Left ventricle myocardium inferior (tissue), 1 donor: ENCODE measurements at regions not wholly inside any gene's neighbourhood (a gene's known extent, or its start where the extent isn't known, plus 50 kb on each side); places are given as distances from the start of the nearest gene placed in this dataset.
A peak's percentile ranks its signal among the peaks of the same experiment; 100 is the strongest.
"Not testable (repeated sequence)": the region's sequence is repeated elsewhere in the genome, so short reads cannot be mapped to it uniquely, and the experiment has no call there.

Source experiments
- DNase-seq: peaks from one replicate; pipeline ENCODE4 v3.0.0-alpha.2; 2020
- H3K27ac ChIP-seq: fragments of 200-600 bp; replicated peaks from 2 replicates; pipeline ENCODE4 v1.8.0; 2021
- H3K27me3 ChIP-seq: fragments of 200-600 bp; 2 replicates; pipeline ENCODE4 v1.8.0; 2021; ENCODE audit warnings: low read depth
- H3K36me3 ChIP-seq: fragments of 200-600 bp; 2 replicates; pipeline ENCODE4 v1.8.0; 2021
- H3K4me1 ChIP-seq: fragments of 200-600 bp; 2 replicates; pipeline ENCODE4 v1.8.0; 2021
- H3K4me3 ChIP-seq: fragments of 200-600 bp; 2 replicates; pipeline ENCODE4 v1.8.0; 2021; ENCODE audit warnings: mild to moderate bottlenecking, moderate library complexity
- H3K9me3 ChIP-seq: fragments of 200-600 bp; replicated peaks from 2 replicates; pipeline ENCODE4 v1.8.0; 2021
- CTCF ChIP-seq: fragments of 200-600 bp; IDR thresholded peaks from 2 replicates; pipeline ENCODE4 v1.8.0; 2021; ENCODE audit warnings: antibody characterized with exemption, mild to moderate bottlenecking, borderline replicate concordance
- intact Hi-C: fragments of 100-400 bp; cut with micrococcal nuclease; formaldehyde crosslinking; loops from one replicate; pipeline ENCODE4 v1.11.0; 2022
- donor health status: DM: no; HTN: yes; CAD: no; lungs with severe emphysema.

GRCh38 chr6:85865420-85866369 lies 223.0 kb upstream of the SYNCRIP start:
- intact Hi-C loops: no loop called here
- no peak for DNase-seq
- no peaks in the 10 kb centered on the region for H3K36me3 ChIP-seq
- no peaks in the 10 kb centered on the region for H3K27me3 ChIP-seq
- no peaks in the 10 kb centered on the region for H3K9me3 ChIP-seq
- H3K4me1 ChIP-seq: peaks cover 39% of the 10 kb centered on the region
- H3K27ac ChIP-seq: peak overlapping the region; percentile 34
- H3K4me3 ChIP-seq: peak overlapping the region; percentile 58
- TF ChIP-seq CTCF: no peak

DNA sequence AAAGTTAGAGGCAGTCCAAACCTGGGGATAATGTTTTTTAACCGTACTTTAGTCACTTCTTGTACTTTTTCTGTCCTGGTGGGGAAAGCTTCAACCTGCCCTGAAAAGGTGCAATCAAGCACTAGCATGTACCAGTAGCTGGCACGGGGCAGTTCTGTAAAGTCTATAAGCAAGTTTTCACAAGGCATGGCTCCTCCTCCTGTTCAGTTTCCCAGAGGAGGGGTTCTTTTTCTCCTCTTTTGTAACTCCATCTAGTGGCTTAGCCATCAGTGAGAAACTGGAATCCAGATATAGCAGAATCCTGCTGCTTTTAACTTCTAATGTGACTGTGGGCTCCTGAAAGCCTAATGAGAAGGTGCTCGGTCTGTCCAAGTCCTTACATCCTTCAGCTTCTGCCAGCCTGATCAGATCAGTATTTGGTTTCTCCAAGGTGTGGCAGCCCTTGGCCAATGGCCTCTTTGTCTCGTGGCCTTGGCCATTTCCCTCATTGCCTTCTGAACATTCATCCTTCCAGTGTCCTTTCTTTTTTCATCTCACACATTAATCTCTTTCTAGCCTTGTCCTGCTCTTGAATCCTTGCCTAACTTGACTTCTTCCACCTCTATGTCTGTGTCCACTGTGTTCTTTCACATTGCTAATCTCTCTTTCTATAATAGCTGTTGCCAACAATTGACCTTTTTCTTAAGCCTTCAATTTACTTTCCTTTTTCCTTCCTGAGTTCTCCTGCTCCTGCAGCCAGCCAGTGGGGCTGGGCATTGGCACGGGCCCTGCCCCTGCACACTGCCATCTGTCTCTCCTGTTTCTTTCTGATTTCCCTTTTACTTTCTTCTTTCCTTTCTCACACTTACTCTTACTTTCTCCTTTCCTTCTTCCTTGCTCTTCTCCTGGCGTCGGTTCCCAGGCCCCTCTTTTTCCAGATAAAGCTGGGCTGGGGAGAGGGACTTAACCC lies 222.0 kb upstream of the SYNCRIP start:
- DNase-seq: no peak
- H3K27ac ChIP-seq: peak overlapping the region; percentile 34
- no peak for TF ChIP-seq CTCF
- peak overlapping the region; percentile 58 for H3K4me3 ChIP-seq
- no peaks in the 10 kb centered on the region for H3K27me3 ChIP-seq
- H3K36me3 ChIP-seq: no peaks in the 10 kb centered on the region
- H3K4me1 ChIP-seq: peaks cover 39% of the 10 kb centered on the region
- intact Hi-C loops: no loop called here
- no peaks in the 10 kb centered on the region for H3K9me3 ChIP-seq

DNA sequence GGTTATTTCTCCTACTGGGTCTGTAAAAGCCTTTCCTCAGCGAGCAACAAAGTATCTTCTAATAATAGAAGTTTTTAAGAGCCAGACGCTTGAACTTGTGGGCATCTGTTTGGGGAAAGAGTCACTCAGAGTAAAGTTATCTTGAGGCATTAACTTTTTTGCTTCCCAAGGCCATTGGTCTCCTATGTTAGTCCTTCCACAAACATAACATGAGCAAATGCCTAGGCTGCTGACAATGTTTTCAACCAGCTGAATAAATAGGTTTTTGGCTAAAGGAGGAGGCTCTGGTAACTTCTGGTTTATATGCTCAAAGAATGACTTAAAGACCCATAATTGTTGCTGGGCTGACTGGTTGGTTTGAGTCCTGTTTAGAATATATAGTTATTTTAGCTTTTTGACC lies 213.5 kb upstream of the SYNCRIP start:
- Histone ChIP-seq H3K4me1 (peaks cover 9% of the 10 kb centered on the region), H3K27ac (peak overlapping the region; percentile 12), H3K4me3 (no peak overlapping the region), H3K36me3 (no peaks in the 10 kb centered on the region), H3K9me3 (no peaks in the 10 kb centered on the region), H3K27me3 (no peaks in the 10 kb centered on the region)
- no peak for TF ChIP-seq CTCF
- DNase-seq: no peak
- intact Hi-C loops: no loop called here

- H3K27me3 ChIP-seq, DNase-seq, H3K4me3 ChIP-seq, H3K36me3 ChIP-seq, intact Hi-C loops, H3K27ac ChIP-seq, H3K4me1 ChIP-seq: not testable (repeated sequence)
- H3K9me3 ChIP-seq: peaks cover 15% of the 10 kb centered on the region
Observed at GRCh38 chr6:85838351-85839119, 195.8 kb upstream of the SYNCRIP start.

- Histone ChIP-seq H3K4me3 (no peak overlapping the region), H3K27ac (no peak overlapping the region), H3K27me3 (no peaks in the 10 kb centered on the region), H3K4me1 (no peaks in the 10 kb centered on the region), H3K36me3 (no peaks in the 10 kb centered on the region), H3K9me3 (peaks cover 59% of the 10 kb centered on the region)
- TF ChIP-seq CTCF: no peak
- intact Hi-C loops: no loop called here
- DNase-seq: no peak
Observed at GRCh38 chr6:85828973-85829372, 186.3 kb upstream of the SYNCRIP start.
